ENCODE measurements at regions not wholly inside any gene's neighbourhood (a gene's known extent, or its start where the extent isn't known, plus 50 kb on each side); places are given as distances from the start of the nearest gene placed in this dataset.

- Mint-ChIP-seq H3K9me3 (peaks cover 23 to 24% of the 10 kb centered on the region in 2 donors), H3K36me3 (peaks cover 5 to 17% of the 10 kb centered on the region in 2 donors), H3K27ac (no peak overlapping the region)
- DNase-seq (ENCODE audit: low spot score in 2 of 2) (no peak), ATAC-seq (no peak)
Measured at GRCh38 chr13:82323101-82323500, 1559.2 kb downstream of the SLITRK1 start.

- H3K27ac Mint-ChIP-seq, result no peak overlapping the region
- no peak for DNase-seq (ENCODE audit: low spot score in 2 of 2)
- ATAC-seq, result no peak
- peaks cover 0 to 6% of the 10 kb centered on the region in 2 donors for H3K36me3 Mint-ChIP-seq
- H3K9me3 Mint-ChIP-seq, result peaks cover 11 to 18% of the 10 kb centered on the region in 2 donors
Measured at GRCh38 chr13:82305588-82305987, 1576.7 kb downstream of the SLITRK1 start.

- peaks cover 22 to 26% of the 10 kb centered on the region in 2 donors for H3K9me3 Mint-ChIP-seq
- no peak overlapping the region for H3K27ac Mint-ChIP-seq
- ATAC-seq (no peak), DNase-seq (ENCODE audit: low spot score in 2 of 2) (no peak)
- peaks cover 5 to 6% of the 10 kb centered on the region in 2 donors for H3K36me3 Mint-ChIP-seq
Measured at GRCh38 chr13:82298106-82298505, 1584.2 kb downstream of the SLITRK1 start.

- peaks cover 13 to 16% of the 10 kb centered on the region in 2 donors for H3K9me3 Mint-ChIP-seq
- no peak for DNase-seq (ENCODE audit: low spot score in 2 of 2)
- H3K36me3 Mint-ChIP-seq, result peaks cover 0 to 5% of the 10 kb centered on the region in 2 donors
- no peak for ATAC-seq
- no peak overlapping the region for H3K27ac Mint-ChIP-seq
Measured at GRCh38 chr13:82294226-82294625, 1588.0 kb downstream of the SLITRK1 start.

- DNase-seq (ENCODE audit: low spot score in 2 of 2), result no peak
- Mint-ChIP-seq H3K9me3 (peaks cover 16 to 20% of the 10 kb centered on the region in 2 donors), H3K36me3 (peaks cover 0 to 5% of the 10 kb centered on the region in 2 donors), H3K27ac (no peak overlapping the region)
- no peak for ATAC-seq
Measured at GRCh38 chr13:82292334-82292733, 1589.9 kb downstream of the SLITRK1 start.

GRCh38 chr13:82291852-82292251, 1590.4 kb downstream of the SLITRK1 start:
- ATAC-seq (no peak), DNase-seq (ENCODE audit: low spot score in 2 of 2) (no peak)
- Mint-ChIP-seq H3K36me3 (peaks cover 0 to 5% of the 10 kb centered on the region in 2 donors), H3K27ac (no peak overlapping the region), H3K9me3 (peaks cover 16 to 20% of the 10 kb centered on the region in 2 donors)

GRCh38 chr13:82275644-82276043, 1606.6 kb downstream of the SLITRK1 start:
- Mint-ChIP-seq H3K36me3 (no peaks in the 10 kb centered on the region), H3K27ac (no peak overlapping the region), H3K9me3 (peaks cover 9 to 20% of the 10 kb centered on the region in 2 donors)
- no peak for DNase-seq (ENCODE audit: low spot score in 2 of 2)
- ATAC-seq, result no peak

GRCh38 chr13:82259284-82259683, 1623.0 kb downstream of the SLITRK1 start:
- DNase-seq (ENCODE audit: low spot score in 2 of 2), result no peak
- H3K27ac Mint-ChIP-seq, result no peak overlapping the region
- ATAC-seq, result no peak
- peaks cover 8 to 13% of the 10 kb centered on the region in 2 donors for H3K9me3 Mint-ChIP-seq
- H3K36me3 Mint-ChIP-seq, result peaks cover 0 to 5% of the 10 kb centered on the region in 2 donors

GRCh38 chr13:82257790-82258507, 1624.3 kb downstream of the SLITRK1 start:
- DNase-seq (ENCODE audit: low spot score in 2 of 2), result no peak
- H3K27ac Mint-ChIP-seq, result no peak overlapping the region
- no peak for ATAC-seq
- peaks cover 0 to 5% of the 10 kb centered on the region in 2 donors for H3K36me3 Mint-ChIP-seq
- H3K9me3 Mint-ChIP-seq, result peaks cover 7 to 8% of the 10 kb centered on the region in 2 donors

- no peak for ATAC-seq
- DNase-seq (ENCODE audit: low spot score in 2 of 2), result no peak
- no peak overlapping the region for H3K27ac Mint-ChIP-seq
- H3K36me3 Mint-ChIP-seq, result no peaks in the 10 kb centered on the region
- H3K9me3 Mint-ChIP-seq, result peaks cover 27 to 29% of the 10 kb centered on the region in 2 donors
Measured at GRCh38 chr13:82248762-82249161, 1633.5 kb downstream of the SLITRK1 start.

- H3K36me3 Mint-ChIP-seq, result no peaks in the 10 kb centered on the region
- peaks cover 19 to 22% of the 10 kb centered on the region in 2 donors for H3K9me3 Mint-ChIP-seq
- no peak overlapping the region for H3K27ac Mint-ChIP-seq
- no peak for ATAC-seq
- no peak for DNase-seq (ENCODE audit: low spot score in 2 of 2)
Measured at GRCh38 chr13:82245860-82246259, 1636.4 kb downstream of the SLITRK1 start.

GRCh38 chr13:82224806-82225205, 1657.5 kb downstream of the SLITRK1 start:
- H3K27ac Mint-ChIP-seq, result no peak overlapping the region
- peaks cover under 1 to 2% of the 10 kb centered on the region in 2 donors for H3K36me3 Mint-ChIP-seq
- DNase-seq (ENCODE audit: low spot score in 2 of 2) (no peak), ATAC-seq (no peak)
- H3K9me3 Mint-ChIP-seq, result peaks cover 6 to 9% of the 10 kb centered on the region in 2 donors

- ATAC-seq (no peak), DNase-seq (ENCODE audit: low spot score in 2 of 2) (no peak)
- peaks cover 5 to 9% of the 10 kb centered on the region in 2 donors for H3K9me3 Mint-ChIP-seq
- no peak overlapping the region for H3K27ac Mint-ChIP-seq
- peaks cover 0 to 1% of the 10 kb centered on the region in 2 donors for H3K36me3 Mint-ChIP-seq
Measured at GRCh38 chr13:82221621-82222020, 1660.7 kb downstream of the SLITRK1 start.

- Mint-ChIP-seq H3K9me3 (peaks cover 5 to 8% of the 10 kb centered on the region in 2 donors), H3K27ac (no peak overlapping the region), H3K36me3 (peaks cover 0 to 4% of the 10 kb centered on the region in 2 donors)
- no peak for DNase-seq (ENCODE audit: low spot score in 2 of 2)
- ATAC-seq, result no peak
Measured at GRCh38 chr13:82220641-82221040, 1661.6 kb downstream of the SLITRK1 start.

- Mint-ChIP-seq H3K36me3 (peaks cover 0 to 4% of the 10 kb centered on the region in 2 donors), H3K9me3 (peaks cover 11 to 12% of the 10 kb centered on the region in 2 donors), H3K27ac (no peak overlapping the region)
- ATAC-seq (no peak), DNase-seq (ENCODE audit: low spot score in 2 of 2) (no peak)
Measured at GRCh38 chr13:82216165-82216564, 1666.1 kb downstream of the SLITRK1 start.

GRCh38 chr13:82214341-82214740, 1667.9 kb downstream of the SLITRK1 start:
- H3K9me3 Mint-ChIP-seq, result peaks cover 11 to 15% of the 10 kb centered on the region in 2 donors
- ATAC-seq (no peak), DNase-seq (ENCODE audit: low spot score in 2 of 2) (no peak)
- H3K36me3 Mint-ChIP-seq, result peaks cover 0 to 4% of the 10 kb centered on the region in 2 donors
- H3K27ac Mint-ChIP-seq, result no peak overlapping the region

- ATAC-seq, result no peak
- no peak for DNase-seq (ENCODE audit: low spot score in 2 of 2)
- H3K27ac Mint-ChIP-seq, result no peak overlapping the region
- no peaks in the 10 kb centered on the region for H3K36me3 Mint-ChIP-seq
- H3K9me3 Mint-ChIP-seq, result peaks cover 0 to 7% of the 10 kb centered on the region in 2 donors
Measured at GRCh38 chr13:82206241-82206640, 1676.0 kb downstream of the SLITRK1 start.

- Mint-ChIP-seq H3K36me3 (no peaks in the 10 kb centered on the region), H3K9me3 (peaks cover 0 to 8% of the 10 kb centered on the region in 2 donors), H3K27ac (no peak overlapping the region)
- DNase-seq (ENCODE audit: low spot score in 2 of 2), result no peak
- no peak for ATAC-seq
Measured at GRCh38 chr13:82202398-82202797, 1679.9 kb downstream of the SLITRK1 start.
